Kasumi-1 (cell line): ENCODE measurements at regions not wholly inside any gene's neighbourhood (a gene's known extent, or its start where the extent isn't known, plus 50 kb on each side); places are given as distances from the start of the nearest gene placed in this dataset.

ENCODE experiments used
- DNase-seq, 2 experiments: peaks; one replicate each; lab custom pipeline; 2025; lab: John Stamatoyannopoulos, UW

GRCh38 chr21:24353492-24353891 is 1253.8 kb downstream of the MRPL39 start:
- no peak for DNase-seq

GRCh38 chr21:24339406-24339805 is 1267.9 kb downstream of the MRPL39 start:
- peak; percentile 41 to 58 for DNase-seq

DNA sequence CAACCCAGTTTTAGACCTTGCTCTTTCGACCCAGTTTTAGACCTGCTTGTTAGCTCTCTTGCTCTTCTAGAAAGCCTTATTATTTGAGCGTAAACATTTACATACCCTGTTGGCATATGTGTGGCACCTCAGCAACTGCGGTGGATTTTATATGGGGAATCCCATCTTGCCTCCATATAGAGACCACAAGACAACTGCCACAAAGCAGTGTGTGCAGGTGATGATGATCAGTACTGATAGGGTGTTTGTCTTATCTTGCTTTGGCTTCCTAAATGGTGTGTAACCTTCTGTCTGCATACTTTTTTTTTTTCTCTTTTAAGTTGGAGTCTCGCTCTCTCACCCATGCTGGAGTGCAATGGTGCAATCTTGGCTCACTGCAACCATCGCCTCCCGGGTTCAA is 1270.8 kb downstream of the MRPL39 start:
- no peak for DNase-seq

DNA sequence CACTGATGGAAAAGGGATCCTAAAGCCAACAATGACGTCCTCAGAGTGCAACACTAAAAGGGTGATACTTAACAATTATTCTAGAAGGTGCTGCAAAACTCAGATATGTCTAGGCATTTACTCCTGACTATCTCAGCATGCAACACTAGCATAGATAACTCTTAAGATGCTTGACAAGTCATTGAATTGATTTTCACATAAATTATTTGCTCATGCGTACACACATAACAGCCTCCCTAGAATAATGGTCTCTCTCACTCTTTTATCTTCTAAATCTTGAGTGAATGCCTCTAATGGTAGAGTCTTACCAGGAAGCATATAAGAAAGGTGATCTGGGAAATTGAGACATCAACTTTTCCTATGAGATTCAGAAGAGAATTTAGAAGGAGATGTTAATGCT is 1283.7 kb downstream of the MRPL39 start:
- no peak for DNase-seq

DNA sequence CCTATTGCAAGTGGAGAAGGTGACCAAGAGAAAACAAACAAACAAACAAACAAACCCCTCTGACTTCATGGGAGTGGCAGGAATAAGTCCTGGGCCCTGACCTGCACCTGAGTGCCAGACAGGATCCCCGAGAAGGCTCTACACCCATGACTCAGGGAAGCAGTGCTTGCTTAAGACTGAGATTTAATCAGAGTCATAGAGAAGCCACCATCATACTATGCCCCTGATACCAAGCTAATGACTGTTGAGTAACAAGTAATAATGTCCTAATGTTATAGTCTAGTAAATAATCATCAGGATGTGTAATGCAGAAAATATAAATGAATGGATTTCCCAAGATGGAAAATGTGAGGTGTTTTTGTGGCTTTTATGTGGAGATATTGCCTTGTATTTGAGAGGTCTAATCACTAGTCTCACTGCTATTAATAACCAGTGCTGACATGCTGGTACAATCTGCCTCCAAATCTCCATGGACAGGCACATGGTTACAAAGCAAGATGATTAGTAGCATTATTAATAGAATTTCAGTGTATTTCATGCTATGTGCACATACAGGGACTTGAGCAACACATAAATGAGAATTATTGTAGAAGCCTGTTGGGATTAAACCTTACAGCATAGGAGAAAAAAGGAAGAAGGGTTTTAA is 1290.9 kb downstream of the MRPL39 start:
- no peak for DNase-seq

GRCh38 chr21:24310788-24311187 is 1296.5 kb downstream of the MRPL39 start:
- DNase-seq, result no peak

DNA sequence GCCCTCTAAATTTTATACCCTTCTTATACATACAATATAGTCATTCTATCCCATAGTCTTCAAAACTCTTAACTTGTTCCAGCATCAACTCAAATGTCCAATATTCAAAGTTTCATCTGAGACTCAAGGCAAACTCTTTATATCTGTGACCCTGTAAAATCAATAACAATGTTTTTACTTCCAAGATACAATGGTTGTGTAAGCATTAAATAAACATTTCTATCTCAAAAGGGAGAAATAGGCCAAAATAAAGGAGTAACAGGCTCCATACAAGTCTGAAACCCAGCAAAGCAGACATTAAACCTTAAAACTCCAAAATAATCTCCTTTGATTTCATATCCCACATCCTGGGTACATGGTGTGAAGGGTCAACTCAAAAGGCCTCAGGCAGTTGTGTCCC is 1299.1 kb downstream of the MRPL39 start:
- no peak for DNase-seq

DNA sequence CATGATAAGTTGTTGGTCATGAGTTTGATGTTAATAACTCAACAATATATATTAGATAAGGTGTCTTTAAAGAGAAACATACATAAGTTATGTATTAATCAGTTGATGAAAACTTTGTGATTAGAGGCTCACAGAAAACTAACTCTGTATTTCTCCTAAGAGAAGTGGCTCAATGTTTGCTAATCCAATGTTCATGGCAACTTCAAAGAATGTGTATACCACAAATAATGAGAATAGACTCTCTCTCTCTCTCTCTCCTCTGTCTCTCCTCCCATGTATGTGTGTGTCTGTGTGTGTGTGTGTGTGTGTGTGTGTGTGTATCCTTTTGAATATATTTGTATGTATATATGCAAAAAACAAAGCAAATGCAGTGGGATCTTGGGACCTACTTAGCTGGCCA is 1304.9 kb downstream of the MRPL39 start:
- DNase-seq, result no peak

- DNase-seq, result no peak
Measured at GRCh38 chr21:24298040-24298439, 1309.2 kb downstream of the MRPL39 start.

DNA sequence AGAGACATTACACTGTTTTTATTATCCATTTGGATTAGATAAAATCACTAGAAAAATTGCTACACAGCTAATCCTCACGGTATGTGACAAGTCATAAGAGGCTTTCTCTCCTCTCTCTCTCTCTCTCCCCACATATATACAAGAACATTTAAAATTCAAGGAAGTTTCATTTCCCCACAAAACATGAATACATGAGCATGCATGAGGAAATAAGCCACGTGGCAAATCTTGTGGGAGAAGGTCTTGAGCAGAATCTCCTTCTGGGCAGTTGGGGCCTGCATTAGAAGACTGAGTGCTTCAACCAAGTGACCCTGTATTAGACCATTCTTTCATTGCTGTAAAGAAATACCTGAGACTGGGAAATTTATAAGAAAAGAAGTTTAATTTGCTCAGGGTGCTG is 1313.1 kb downstream of the MRPL39 start:
- DNase-seq, result no peak

GRCh38 chr21:24290151-24290833 is 1317.0 kb downstream of the MRPL39 start:
- no peak for DNase-seq

DNA sequence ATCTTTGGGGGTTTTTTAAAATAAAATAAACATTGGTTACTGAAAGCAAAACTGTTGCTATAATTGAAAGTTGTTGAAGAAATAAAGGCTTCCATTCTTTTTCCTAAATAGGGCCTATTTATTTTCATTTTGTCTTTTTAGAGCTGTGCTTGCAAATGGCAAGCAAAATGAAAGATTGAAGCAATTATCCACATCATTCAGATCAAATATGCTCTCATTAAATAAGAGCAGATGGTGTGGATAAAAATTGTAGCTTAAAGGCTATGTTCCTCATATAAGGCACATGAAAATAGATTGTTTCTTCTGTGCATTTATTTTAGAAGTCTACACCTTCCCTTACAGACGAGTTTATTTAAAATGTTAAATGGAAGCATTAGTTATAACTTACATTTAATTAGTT is 1317.7 kb downstream of the MRPL39 start:
- DNase-seq, result no peak

GRCh38 chr21:24280596-24280995 is 1326.7 kb downstream of the MRPL39 start:
- no peak for DNase-seq

DNA sequence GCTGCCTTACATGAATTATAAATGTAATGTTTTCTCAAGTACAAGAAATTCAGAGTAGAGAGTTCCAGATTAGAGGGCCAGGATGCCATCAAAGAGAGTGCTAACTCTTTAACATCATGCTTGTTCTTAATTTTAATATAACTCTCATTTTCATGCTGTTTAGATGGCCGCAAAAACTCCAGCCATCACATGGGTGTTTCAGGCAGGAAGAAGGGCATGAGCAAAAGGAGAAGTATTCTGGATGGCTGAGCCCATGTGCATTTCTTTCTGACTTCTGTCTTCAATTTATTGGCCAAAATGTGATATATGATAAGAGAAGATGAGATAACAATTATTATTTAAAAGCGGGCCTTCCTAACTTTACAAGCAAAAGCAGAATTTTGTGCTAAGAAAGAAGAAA is 1328.6 kb downstream of the MRPL39 start:
- DNase-seq, result no peak

DNA sequence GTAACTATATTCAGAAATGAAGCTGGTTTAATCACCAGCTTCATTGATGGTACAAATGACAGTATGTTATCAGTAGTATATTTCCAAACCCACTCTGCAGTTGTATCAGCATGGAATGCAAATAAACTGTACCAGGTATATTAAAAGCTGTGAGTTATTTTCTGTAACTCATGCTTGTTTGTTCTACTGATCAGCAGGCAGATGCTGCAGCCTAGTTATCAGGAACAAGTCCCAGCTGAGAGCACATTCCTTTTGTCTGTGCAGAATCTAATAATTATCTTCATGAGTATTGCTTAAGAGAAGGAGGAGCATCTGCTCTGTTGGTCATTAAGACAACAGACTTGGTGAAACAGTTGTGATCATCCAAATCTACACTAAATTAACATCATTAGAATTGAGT is 1331.1 kb downstream of the MRPL39 start:
- DNase-seq, result no peak

- no peak for DNase-seq
Measured at GRCh38 chr21:24275616-24276015, 1331.7 kb downstream of the MRPL39 start.

DNA sequence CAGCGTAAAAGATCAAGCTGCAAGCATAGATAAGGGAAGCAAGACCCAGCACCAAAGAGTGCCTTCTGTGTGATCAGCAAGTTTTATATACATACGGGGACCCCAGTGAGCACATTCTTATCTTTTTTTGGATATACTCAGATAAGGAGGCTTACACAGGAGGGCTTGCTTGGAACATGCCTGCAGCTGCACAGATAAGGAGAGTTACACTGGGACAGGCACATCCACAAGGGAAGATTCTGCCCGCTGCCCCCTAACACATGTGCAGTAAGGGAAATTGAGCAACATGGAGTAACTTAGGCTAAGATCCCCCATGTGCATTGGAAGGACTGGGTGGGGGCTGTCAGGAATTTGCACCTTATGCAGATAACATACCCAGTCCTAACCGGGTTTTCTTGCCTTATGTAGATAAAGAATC is 1334.8 kb downstream of the MRPL39 start:
- DNase-seq, result peak in 1 of 2 experiments; percentile 4

DNA sequence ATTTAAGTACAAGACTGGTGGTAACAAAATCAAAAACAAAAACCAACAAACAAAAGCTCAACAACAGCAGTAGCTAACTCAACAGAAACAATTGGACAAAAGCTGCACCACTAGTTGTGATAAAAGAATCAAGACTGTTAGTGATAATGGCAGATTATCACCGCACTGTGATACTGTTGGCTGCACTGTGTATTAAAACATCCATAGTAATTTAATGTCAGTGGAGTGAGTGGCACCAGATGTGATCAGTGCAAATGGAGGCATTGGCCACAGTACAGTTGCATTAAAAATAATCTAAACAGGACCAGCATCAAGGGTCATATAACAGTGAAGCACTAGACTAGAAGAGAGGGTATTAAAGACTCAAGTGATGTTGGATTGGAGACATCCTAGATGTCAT is 1341.3 kb downstream of the MRPL39 start:
- no peak for DNase-seq

DNA sequence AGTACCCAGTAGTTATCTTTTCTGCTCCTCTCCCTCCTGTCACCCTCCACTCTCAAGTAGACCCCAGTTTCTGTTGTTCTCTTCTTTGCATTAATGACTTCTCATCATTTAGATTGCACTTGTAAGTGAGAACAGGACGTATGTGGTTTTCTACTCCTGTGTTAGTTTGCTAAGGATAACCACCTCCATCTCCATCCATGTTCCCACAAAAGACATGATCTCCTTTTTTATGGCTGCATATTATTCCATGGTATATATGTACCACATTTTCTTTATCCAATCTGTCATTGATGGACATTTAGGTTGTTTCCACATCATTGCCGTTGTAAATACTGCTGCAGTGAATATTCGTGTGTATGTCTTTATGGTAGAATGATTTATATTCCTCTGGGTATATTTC is 1346.5 kb downstream of the MRPL39 start:
- no peak for DNase-seq

- DNase-seq, result no peak
Measured at GRCh38 chr21:24259241-24259640, 1348.0 kb downstream of the MRPL39 start.

DNA sequence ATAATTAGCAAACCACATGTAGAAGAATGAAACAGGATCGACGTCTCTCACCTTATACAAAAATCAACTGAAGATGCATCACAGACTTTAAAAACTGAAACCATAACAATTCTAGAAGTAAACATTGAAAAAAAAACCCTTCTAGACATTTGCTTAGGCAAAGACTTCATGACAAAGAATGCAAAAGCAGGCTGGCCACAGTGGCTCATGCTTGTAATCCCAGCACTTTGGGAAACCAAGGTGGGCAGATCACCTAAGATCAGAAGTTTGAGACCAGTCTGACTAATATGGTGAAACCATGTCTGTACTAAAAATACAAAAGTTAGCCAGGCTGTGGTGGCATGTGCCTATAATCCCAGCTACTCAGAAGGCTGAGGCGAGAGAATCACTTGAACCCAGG is 1351.7 kb downstream of the MRPL39 start:
- DNase-seq, result no peak

- no peak for DNase-seq
Measured at GRCh38 chr21:24225431-24225830, 1381.8 kb downstream of the MRPL39 start.

- no peak for DNase-seq
Measured at GRCh38 chr21:24224422-24224821, 1382.9 kb downstream of the MRPL39 start.

DNA sequence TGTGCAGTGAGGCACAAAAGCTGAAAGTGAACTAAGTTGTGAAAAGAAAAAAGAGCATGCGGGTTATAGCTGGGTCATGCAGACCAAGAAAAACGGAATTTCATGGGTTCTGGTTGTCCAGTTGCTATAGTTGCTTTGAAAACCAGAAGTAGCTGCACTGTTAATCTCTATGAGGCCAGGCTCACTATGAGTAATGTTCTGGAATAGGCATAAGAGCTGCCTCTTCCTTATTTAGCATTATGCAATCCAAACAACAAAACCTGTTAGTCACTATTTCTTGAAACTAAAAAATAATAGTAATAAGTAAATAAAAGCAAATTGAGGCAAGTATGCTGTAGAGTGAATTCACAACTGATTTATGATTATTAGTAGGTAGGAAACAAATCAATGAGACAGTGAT is 1383.7 kb downstream of the MRPL39 start:
- DNase-seq, result no peak
